T-helper 2 cell treated with Interferon-gamma antibody and Interleukin-4, amounts not matched to agents 100 ng/mL and 5 ng/mL, for 36 hours (primary cell): ENCODE measurements at regions not wholly inside any gene's neighbourhood (a gene's known extent, or its start where the extent isn't known, plus 50 kb on each side); places are given as distances from the start of the nearest gene placed in this dataset.

Experiments
- intact Hi-C: fragments of 100-400 bp; cut with micrococcal nuclease; formaldehyde crosslinking; loops from one replicate; pipeline ENCODE4 v1.15.1; 2023

GRCh38 chr6:122524056-122524455, 52.4 kb upstream of the SERINC1 start:
- intact Hi-C loops: no loop called here

GRCh38 chr6:122530440-122531046, 58.9 kb upstream of the SERINC1 start:
- intact Hi-C loops: loop anchor here (1.0 kb wide), 3 partner anchors 38 to 149 kb away; no protein-coding TSS in a partner anchor

GRCh38 chr6:122548281-122548680, 61.9 kb upstream of the PKIB start:
- intact Hi-C loops: no loop called here

- intact Hi-C loops: no loop called here
Observed at GRCh38 chr6:122548820-122549219, 61.4 kb upstream of the PKIB start.

GRCh38 chr6:122553697-122554096, 56.5 kb upstream of the PKIB start:
- intact Hi-C loops: no loop called here

- intact Hi-C loops: no loop called here
Observed at GRCh38 chr6:122555561-122555960, 54.6 kb upstream of the PKIB start.

GRCh38 chr6:122558080-122558479, 52.1 kb upstream of the PKIB start:
- intact Hi-C loops: no loop called here
